ENCODE measurements at regions not wholly inside any gene's neighbourhood (a gene's known extent, or its start where the extent isn't known, plus 50 kb on each side); places are given as distances from the start of the nearest gene placed in this dataset.
"Not testable (repeated sequence)": the region's sequence is repeated elsewhere in the genome, so short reads cannot be mapped to it uniquely, and the experiment has no call there.

DNA sequence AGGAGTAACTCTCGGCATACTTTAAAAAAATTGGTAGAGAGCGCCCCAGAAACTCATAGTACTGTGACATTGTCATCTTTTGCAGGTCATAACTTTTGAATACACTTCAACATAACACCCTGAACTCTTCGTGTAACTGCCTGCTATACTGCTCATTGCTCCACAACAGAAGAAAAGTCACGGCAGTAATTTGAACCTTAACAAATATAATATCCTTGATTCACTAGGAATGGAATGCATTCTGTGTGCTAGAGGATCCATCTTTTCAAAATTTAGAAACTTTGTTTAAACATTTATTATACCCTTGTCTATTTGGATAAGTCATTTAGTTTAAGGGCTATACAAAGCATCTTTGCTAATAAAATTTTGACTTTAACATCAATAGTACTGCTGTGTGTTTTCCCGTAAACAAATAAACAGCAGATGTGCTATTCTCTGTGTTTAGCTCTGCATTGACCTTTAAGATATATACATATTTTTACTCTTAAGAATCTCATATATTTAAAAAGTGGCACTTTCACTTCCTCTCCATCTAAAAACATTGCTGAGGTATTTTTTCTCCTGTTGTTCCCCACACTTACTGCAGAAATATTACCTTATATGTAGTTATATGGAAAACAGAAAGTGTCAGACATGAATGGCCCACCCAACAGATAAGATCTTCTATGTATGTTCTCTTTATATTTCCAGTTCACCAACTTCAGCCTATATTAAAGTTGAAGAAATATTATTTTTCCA, 217.6 kb upstream of the TMEM229A start:
- no peak for DNase-seq
- 69 to 77% methylated on average over 5 of the region's 5 CpGs for WGBS, 2 donors
- no peak overlapping the region for H3K27ac ChIP-seq
- no peaks in the 10 kb centered on the region for H3K36me3 ChIP-seq
- no peaks in the 10 kb centered on the region for H3K9me3 ChIP-seq
- no peaks in the 10 kb centered on the region for H3K27me3 ChIP-seq
- intact Hi-C loops (cut with DNase I): no loop called here
- TF ChIP-seq, protein P1, sequence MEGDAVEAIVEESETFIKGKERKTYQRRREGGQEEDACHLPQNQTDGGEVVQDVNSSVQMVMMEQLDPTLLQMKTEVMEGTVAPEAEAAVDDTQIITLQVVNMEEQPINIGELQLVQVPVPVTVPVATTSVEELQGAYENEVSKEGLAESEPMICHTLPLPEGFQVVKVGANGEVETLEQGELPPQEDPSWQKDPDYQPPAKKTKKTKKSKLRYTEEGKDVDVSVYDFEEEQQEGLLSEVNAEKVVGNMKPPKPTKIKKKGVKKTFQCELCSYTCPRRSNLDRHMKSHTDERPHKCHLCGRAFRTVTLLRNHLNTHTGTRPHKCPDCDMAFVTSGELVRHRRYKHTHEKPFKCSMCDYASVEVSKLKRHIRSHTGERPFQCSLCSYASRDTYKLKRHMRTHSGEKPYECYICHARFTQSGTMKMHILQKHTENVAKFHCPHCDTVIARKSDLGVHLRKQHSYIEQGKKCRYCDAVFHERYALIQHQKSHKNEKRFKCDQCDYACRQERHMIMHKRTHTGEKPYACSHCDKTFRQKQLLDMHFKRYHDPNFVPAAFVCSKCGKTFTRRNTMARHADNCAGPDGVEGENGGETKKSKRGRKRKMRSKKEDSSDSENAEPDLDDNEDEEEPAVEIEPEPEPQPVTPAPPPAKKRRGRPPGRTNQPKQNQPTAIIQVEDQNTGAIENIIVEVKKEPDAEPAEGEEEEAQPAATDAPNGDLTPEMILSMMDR (IDR thresholded peaks at IDR 0.05): no peak
- H3K4me3 ChIP-seq: no peak overlapping the region
- H3K4me1 ChIP-seq: no peaks in the 10 kb centered on the region

- no peaks in the 10 kb centered on the region for H3K4me1 ChIP-seq
- no peaks in the 10 kb centered on the region for H3K27me3 ChIP-seq
- H3K9me3 ChIP-seq: no peaks in the 10 kb centered on the region
- no peak for DNase-seq
- TF ChIP-seq, protein P1 (IDR thresholded peaks at IDR 0.05): no peak
- TF ChIP-seq POLR2A (IDR thresholded peaks at IDR 0.05): no peak
- TF ChIP-seq POLR2AphosphoS5 (IDR thresholded peaks at IDR 0.05): no peak
- TF ChIP-seq EP300 (IDR thresholded peaks at IDR 0.05): no peak
- no peak overlapping the region for H3K27ac ChIP-seq
- whole genome bisulfite sequencing, 2 donors: 42 to 81% methylated on average over 2 of the region's 2 CpGs
- H3K4me3 ChIP-seq: no peak overlapping the region
- intact Hi-C loops (cut with DNase I): no loop called here
- H3K36me3 ChIP-seq: no peaks in the 10 kb centered on the region
These were observed 214.8 kb upstream of the TMEM229A start for GRCh38 chr7:124247691-124248090.

- no peaks in the 10 kb centered on the region for H3K4me1 ChIP-seq
- intact Hi-C loops (cut with DNase I): no loop called here
- TF ChIP-seq POLR2AphosphoS5 (IDR thresholded peaks at IDR 0.05) (no peak), POLR2A (IDR thresholded peaks at IDR 0.05) (no peak), EP300 (IDR thresholded peaks at IDR 0.05) (no peak)
- TF ChIP-seq, protein P1 (IDR thresholded peaks at IDR 0.05): no peak
These were observed 213.5 kb upstream of the TMEM229A start for GRCh38 chr7:124246262-124246863.

GRCh38 chr7:124244469-124244868, 211.6 kb upstream of the TMEM229A start:
- DNase-seq; H3K27ac ChIP-seq; H3K27me3 ChIP-seq; H3K36me3 ChIP-seq; H3K4me1 ChIP-seq; H3K9me3 ChIP-seq; intact Hi-C loops (cut with DNase I); H3K4me3 ChIP-seq: not testable (repeated sequence)

More at GRCh38 chr7:124246262-124246863, 213.5 kb upstream of the TMEM229A start:
- H3K9me3 ChIP-seq: no peaks in the 10 kb centered on the region
- no peak for DNase-seq
- WGBS, 2 donors: 59 to 81% methylated on average over 2 of the region's 2 CpGs
- H3K27me3 ChIP-seq: no peaks in the 10 kb centered on the region
- H3K27ac ChIP-seq: no peak overlapping the region
- no peak overlapping the region for H3K4me3 ChIP-seq
- no peaks in the 10 kb centered on the region for H3K36me3 ChIP-seq

GRCh38 chr7:124219681-124220080, 186.8 kb upstream of the TMEM229A start:
- Histone ChIP-seq H3K4me1 (no peaks in the 10 kb centered on the region), H3K4me3 (no peak overlapping the region), H3K9me3 (no peaks in the 10 kb centered on the region), H3K36me3 (no peaks in the 10 kb centered on the region), H3K27ac (no peak overlapping the region), H3K27me3 (no peaks in the 10 kb centered on the region)
- TF ChIP-seq, protein P1 (IDR thresholded peaks at IDR 0.05): no peak
- TF ChIP-seq POLR2A (IDR thresholded peaks at IDR 0.05): no peak
- WGBS, 2 donors: 47 to 70% methylated on average over 3 of the region's 3 CpGs
- DNase-seq: no peak
- intact Hi-C loops (cut with DNase I): no loop called here

All from sigmoid colon (tissue), 6 donors.